ENCODE measurements at regions not wholly inside any gene's neighbourhood (a gene's known extent, or its start where the extent isn't known, plus 50 kb on each side); places are given as distances from the start of the nearest gene placed in this dataset.
A peak's percentile ranks its signal among the peaks of the same experiment; 100 is the strongest.
"Not testable (repeated sequence)": the region's sequence is repeated elsewhere in the genome, so short reads cannot be mapped to it uniquely, and the experiment has no call there.

DNA sequence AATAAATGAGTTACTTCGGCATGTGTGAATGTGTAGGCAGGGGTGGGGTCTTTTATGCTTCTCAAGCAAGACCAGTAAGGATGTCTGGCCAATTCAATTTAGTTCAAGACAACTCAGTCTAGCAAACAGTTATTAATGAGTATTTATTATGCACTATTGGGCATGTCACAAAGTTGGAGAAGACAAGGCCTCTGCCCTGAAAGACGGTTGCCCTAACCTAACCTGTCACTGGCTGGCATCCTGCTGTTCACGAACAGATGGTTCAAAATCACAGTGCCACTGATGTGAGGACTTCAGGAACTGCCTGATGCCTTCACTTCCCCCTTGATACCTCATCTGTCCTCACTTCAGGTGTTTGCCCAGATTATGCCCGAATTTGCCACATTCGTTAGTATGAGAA lies 217.8 kb downstream of the SOX2 start:
- DNase-seq, result no peak

DNA sequence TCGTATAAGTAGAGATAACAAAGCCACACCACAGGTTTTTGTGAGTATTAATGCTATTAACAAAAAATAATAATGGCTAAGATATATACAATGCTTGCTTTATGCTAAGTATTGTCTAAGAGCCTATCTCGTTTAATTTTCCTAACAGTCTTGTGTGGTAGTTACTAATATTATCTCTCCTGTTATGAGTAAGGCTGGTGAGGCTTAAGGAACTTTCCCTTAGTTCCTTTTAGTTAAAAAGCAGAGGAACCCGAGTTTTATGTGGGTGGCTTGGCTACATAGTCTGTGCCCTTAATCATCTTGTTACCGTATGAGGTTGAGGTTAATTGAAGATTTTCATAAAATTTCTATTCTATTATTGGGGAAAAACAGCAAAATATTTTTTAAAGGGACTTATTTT lies 218.4 kb downstream of the SOX2 start:
- DNase-seq, result no peak

DNA sequence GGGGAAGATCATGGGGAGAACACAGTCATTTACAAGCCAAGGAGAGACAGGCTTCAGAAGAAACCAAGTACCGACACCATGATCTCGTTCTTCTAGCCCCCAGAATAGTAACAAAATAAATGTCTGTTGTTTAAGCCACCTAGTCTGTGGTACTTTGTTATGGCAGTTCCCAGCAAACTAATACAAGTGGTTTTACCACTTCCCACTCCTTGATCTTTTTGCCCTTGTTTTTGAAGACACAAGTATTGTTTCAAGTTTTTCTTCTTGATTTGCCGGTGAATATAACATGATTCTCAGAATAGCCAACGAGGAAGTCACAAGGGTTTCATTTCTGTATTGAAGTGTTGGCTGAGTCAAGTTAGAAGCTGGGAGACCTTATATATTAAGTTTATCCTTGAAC lies 220.3 kb downstream of the SOX2 start:
- DNase-seq, result no peak

DNA sequence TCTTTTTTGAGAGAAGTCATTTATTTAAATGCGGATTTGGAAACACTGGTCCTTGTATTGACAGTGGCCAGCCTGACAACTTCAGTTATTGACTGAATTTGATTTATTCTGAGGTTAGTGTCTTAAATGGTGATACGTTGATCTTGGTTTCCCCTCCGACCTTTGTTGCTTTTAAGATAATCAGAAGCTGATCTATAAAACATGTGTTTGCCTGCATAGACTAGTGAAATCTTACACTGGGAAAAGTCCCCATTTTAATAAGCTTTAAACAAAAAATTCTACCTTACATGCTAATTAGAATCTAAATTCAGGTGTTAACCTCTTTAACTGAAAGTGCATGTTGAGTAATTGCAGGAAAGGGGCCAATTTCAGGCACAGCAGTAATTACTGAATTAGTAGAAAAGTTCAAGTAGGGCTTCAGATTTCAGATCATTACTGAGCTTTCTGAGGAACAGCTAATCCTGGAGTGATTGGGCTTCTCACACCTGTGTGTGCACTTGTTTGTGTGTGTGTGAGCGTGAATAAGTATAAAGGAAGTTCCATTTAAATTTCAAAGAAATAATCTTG lies 221.4 kb downstream of the SOX2 start:
- no peak for DNase-seq

DNA sequence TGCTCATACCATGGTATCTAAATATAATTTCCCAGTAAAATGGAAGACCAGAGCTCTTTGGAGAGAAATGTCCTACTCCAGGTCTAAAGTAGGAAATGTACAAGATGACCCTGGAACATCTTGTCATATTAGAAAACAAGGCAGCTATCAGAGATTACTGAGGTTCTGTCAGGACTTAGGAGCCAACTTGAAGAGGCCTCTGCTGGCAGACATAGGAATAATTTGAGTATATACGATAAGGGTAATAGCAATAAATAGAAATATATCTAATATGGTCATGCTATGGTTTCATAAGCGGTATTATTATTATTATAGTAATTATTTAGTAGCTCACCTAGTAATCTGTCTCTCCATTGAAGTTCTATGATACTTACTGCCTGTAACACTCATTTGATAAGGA lies 224.2 kb downstream of the SOX2 start:
- no peak for DNase-seq

DNA sequence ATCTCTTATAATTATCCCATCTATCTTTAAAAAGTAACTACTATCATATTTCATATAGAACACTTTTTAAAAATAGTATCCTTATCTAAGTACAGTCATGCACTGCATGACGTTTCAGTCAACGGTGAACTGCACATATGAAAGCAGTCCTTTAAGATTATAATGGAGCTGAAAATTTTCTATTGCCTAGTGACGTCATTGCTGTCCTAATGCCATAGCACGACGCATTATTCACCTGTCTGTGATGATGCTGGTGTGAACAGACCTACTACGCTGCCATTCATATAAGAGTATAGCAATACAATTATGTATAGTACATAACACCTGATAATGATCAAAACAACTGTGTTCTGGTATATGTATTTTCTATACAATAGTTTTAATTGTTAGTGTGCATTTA lies 225.0 kb downstream of the SOX2 start:
- DNase-seq, result no peak

DNA sequence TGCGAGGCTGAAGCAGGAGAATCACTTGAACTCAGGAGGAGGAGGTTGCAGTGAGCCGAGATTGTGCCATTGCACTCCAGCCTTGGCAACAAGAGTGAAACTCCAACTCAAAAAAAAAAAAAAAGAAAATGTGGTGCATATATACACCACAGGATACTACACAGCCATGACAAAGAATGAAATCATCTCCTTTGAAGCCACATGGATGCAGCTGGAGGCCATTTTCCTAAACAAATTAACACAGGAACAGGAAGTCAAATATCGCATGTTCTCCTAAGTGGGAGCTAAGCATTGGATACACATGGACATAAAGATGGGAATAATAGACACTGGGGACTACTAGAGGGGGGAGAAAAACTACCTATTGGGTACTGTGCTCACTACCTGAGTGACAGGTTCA lies 226.9 kb downstream of the SOX2 start:
- not testable (repeated sequence) for DNase-seq

DNA sequence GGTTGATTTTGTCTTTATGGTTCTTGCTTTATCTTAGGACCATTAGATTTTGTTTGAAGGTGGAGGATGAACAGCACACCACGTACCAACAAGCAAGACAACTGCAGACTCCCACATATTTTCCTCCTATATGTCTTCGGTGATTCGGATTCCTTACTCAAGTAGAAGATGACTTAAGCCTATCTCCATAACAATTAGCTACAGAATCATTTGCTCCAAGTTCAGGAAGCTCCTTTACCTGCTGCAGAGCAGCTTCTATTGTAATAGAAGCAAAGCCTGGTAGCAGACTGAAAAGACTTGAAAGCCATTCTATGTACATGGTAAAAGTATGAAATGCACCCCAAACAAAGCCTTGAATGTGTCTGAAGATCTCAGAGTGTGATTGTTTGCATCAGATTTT lies 229.0 kb downstream of the SOX2 start:
- no peak for DNase-seq

DNA sequence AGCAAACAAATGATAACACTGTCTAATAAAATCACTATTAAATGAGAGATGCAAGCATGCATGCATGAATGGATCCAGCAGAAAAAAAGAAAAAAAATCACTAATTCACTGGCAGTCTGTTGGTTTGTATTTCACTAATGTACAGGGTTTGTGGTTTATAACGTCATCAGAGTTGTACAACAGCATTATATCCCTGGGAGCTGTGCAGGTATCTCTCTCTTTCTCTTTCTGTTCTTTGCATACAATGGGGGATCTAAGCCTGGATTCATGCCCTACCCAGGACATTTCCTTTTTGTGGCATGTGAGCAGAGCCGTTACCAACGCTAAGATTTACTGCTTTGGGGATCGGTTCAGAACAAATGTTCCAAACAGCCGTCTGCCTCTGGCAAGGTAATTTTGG lies 229.5 kb downstream of the SOX2 start:
- DNase-seq, result no peak

DNA sequence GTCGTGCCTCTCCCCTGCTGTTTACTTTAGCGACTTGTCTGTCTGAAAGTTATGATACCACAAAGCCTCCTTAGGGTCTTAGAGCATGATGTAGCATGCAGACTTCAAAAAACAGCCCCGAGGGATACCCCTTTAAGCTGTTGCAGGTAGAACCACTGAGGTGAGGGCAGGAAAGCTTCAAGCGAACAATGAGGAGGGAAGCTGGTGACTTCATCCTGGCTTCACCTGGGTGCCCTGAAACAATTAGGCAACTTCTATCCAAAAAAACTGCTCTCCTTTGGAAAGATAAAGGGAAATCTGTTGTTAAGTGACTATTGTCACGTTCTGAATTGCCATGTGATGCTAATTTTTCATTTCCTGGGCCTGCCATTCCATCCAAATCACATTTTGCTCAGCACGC lies 231.6 kb downstream of the SOX2 start:
- no peak for DNase-seq

DNA sequence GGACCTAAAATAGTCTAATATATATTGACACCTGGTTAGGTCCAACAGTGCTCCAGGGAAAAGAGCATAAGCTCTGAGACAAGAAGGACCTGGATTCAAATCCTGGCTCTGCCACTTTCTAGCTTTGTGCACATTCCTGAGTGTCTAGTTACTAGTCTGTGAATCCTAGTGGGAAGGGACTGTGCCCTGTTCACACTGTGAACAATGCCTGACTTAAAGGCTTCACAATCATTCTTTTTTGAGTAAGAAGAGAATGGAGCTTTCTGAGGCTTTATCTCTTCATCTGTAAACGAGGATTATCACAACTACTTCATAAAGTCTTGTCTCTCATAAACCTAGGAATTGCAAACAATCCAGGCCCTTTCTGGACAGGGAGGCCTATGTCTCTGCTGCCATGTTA lies 235.9 kb downstream of the SOX2 start:
- DNase-seq, result no peak

DNA sequence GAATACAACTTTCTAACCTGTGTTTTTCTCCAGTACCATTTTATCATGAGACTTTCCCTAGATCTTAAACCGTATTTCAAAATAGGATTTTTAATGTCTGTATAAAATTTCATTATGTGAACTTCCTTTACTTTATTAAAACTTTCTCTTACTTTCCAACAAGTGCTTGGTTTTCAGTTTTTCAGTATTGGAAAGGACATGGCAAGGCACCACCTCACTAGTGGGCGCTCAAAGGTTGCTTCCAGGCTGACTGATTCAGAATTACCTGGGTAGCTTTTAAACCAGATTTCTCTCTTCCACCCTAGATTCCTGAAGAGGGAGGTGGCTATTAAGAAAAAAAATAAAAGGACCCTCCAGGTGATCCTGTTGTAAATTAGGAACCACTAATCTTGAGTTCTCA lies 236.6 kb downstream of the SOX2 start:
- DNase-seq, result no peak

DNA sequence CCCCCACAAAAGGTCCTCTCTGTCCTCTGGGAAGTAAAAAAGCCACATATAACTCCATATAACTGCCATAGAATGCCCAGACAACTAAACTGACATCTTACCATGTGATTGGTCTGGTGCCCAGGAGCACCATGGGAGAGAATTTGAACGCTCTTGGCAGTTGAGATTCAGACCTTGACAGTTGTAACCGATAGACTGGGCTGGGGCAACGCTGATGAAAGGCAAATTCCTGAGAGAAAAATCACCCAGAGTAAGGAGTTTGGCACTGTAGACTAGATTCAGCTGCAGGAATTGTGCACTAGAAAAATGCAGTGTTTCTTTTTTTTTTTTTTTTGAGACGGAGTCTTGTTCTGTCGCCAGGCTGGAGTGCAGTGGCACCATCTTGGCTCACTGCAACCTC lies 240.5 kb downstream of the SOX2 start:
- DNase-seq, result no peak

DNA sequence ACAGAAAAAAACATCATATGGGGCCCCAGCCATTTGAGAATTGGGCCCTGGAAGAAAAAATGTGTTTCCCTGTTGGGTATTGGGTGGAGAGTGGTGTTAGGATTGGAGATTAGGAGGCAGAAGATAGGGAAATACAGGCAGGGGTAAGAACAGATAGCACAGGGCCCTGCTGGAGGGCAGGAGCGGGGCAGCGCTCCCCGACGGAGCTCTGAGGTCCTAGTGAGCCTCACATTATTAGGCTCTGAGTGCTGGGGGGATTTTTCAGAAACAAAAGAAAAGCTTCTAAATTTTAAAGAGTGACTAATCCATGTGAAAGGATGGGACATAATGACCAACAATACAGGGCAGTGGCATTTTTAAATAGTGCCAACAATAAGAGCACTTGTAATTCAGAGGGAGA lies 241.2 kb downstream of the SOX2 start:
- DNase-seq, result no peak

DNA sequence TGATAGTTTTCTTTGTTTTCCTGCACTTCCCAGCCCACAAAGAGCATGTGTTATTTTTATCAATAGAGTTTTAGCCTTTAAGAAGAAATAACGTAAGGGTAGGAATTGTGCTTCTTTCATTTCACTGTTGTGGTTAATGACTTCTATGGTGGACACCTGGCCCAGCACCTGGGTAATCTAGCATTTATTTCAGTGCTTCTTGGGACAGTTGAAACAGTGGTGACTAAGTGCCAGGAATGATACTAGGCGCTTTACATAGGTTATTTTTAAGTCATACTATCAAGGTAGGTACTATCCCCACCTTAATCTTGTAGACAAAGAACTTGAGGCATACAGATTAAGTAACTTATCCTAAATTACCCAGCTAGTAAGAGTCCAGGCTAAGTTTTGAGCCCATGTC lies 243.8 kb downstream of the SOX2 start:
- DNase-seq, result no peak

DNA sequence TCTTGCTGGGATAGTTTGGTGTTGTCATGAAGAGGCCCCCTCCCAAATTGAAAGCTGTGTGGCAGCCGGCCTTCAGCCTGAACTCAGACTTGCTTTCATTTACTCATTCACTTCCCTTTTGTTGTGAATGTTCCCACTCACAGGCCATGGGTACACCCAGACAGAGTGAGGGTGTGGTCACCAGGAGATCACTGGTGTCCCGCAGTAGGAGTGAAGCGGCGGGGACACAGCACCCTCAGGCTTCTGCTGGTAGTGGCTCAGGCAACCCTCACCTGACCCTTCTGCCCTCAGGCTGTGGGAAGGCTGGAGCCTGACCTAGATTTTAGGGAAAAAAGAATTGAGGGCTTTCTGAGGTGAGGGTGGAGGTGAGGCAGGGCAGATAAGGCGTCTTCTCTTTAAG lies 244.4 kb downstream of the SOX2 start:
- DNase-seq, result peak; percentile 68

DNA sequence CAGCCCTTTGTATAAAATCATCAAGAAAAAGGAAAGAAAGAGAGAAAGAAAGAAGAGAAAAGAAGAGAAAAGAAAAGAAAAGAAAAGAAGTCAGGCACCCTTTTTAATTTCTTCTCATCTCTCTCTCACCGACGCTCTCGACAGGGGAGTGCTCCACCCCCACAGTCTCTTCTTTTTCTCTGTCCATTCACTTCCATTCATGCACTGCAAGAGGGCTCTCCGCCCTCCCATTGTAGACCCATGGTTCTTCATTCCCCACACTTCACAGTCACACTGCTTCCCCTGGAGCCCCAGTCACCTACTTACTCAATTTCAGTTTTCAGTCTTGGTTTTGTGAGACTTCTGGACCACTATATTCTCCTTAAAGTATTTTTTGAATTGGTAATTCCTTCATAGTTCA lies 254.7 kb downstream of the SOX2 start:
- DNase-seq, result no peak

DNA sequence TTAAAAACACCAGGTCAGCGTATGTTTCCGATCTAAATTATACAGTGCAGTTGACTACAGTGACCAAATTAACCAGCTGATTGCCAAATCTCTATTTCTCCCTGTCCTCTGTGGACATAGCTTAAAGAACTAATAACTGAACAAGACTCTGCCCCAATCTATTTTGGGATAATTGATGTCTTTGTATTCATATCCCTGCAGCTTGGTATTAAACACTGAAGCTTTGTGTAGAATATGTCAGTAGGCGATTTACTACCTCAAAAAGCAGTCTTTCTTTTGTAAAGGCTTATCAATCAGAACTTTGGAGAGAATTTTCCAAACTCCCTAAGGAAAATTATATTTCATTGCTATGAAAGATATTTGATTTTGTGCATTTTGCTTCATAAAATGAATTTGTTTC lies 258.2 kb downstream of the SOX2 start:
- DNase-seq, result no peak

DNA sequence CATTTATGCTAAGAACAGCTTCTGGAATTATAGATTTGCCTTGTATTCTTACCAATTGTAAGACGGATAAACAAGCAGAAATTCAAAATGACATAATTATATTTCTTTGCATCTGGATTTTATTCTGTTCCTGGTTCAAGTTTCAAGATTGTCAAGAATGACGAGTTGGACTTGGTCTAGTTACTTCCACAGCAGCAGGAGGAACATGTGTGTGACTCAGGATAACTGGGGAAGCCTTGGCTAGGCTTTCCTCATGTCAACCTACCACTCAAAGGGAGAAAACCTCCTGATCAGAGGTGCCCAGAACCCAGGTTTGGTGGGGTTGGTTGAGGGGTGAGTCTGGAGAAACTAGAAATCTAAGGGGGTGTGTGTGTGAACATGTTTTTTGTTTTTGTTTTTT lies 259.7 kb downstream of the SOX2 start:
- no peak for DNase-seq

DNA sequence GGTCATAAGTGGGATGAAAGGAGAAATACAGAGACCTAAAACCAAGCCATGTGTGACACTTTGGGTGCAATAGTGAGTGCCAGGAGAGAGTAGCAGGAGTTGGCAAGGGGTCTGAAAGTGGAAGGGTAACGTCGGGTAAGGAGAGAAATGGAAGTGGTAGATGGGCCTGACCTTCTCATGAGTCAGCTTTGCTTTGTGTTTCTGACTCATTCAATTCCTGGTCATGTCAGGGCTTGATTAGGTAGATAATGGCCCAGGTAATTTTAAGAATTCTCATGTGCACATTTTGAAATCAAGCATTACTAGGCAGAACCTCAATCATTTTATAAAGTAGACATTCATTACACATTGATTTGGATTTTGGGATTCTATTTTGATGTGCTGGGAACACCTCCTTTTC lies 262.5 kb downstream of the SOX2 start:
- DNase-seq, result no peak

DNA sequence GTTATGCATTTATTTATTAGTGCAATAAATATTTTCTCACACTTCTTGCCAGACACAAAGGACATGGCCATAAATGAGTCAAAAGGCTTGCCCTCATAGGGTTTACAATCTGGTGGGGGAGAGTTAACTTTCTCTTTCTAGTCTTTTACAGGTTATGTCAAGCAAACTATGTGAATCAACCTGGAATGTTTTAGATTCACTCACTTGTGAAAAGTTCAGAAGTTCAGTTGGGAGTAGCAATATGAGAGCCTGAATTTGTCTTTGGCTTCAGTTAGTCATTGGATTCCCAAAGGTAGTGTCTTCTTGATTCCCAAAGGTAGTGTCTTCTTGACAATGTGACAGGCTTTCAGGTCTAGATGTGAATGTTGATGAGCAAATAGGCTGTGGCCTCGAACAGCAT lies 264.8 kb downstream of the SOX2 start:
- DNase-seq, result no peak

DNA sequence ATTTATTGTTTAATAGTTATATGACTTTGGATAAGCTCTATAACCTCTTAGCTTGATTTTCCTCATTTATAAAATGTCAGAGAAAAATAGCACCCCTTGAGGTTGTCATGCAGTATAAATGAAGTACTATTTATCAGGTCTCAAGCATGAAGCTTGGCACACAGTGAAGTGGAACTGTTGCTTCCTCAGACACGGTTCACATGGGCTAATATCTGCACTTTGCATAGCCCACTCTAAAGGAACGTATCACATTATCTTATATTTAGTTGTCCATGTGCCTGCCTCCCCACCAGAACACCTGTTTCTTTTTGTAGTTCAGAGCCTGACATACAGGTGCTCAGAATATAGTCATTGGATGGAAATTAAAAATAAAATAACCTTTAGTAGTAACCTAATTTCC lies 273.7 kb downstream of the SOX2 start:
- no peak for DNase-seq

DNA sequence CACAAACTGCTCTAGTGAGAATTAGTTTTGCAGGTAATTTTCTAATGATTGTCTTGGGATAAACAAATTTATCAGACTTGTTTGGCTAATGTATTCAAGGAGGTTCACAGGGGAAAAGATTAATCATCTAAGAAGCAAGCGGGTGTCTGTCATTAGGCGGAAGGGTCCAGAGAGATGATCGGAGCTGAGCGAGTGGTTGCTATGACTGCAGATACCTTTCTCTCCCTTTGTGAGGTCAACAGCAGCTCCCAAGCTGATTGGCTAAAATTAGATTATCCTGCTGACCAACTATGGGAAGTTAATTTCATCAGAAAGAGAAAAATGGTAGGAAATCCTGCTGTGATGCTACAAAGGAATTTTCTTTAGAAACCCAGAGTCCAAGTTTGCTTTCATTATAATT lies 276.0 kb downstream of the SOX2 start:
- DNase-seq, result no peak

DNA sequence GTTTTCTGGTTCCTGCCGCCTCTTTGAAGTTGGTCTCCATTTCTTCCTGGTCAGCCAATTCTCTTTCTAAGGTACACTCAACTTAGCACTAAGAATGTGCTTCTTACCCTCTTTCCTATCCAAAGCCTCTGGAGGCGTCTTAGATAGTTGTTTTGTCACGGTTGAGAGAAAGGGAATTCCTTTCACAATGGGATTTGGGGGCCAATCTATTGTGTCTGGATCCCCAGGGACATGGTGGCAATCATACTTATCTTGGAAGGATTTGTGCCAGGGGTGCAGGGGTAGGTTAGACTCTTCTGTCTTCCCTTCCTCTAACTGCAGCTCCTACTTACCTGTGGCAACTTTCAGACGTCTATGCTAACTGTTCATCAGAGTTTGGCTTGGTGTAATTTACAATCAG lies 287.1 kb downstream of the SOX2 start:
- DNase-seq, result no peak

DNA sequence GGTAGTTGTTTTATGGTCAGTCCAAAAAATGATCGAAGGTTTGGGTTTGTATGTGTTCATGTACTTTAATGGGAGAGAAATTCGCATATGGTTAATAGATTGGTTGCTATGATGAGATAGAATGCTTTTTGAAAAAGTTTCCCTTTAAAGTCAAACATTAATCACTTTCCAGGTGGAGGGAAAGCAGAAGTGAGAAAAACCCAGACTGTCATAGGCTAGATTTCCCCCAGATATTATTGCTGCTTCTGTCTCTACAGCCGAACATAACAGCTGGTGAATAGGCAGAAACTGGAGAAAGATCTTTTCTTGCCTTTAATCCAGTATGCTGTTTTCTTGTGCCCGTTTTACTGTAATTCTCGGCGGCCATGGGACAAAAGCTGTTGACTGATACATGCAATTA lies 287.6 kb downstream of the SOX2 start:
- DNase-seq, result no peak

DNA sequence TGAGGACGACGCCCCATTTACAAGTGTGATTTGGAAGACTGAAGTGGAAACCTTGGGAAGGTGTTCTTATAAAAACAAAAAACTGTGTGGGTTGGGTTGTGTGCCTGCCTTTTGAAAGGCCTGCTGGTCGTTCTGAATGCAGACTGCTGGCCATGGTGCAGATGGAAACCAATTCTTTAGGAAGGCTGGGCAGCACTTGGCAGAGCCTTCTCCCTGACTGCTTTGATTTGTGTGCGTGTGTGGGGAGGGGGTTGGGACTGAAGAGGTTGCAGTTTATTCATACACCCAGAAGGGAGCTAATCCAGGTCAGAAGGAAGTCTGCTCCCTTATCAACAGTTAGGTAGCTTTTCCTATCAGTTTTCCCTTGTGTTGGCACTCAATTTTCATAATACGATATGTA lies 288.7 kb downstream of the SOX2 start:
- no peak for DNase-seq

Data from islet precursor cell (in vitro differentiated cells).